Kidney glomerular epithelial cell (primary cell): ENCODE measurements at regions not wholly inside any gene's neighbourhood (a gene's known extent, or its start where the extent isn't known, plus 50 kb on each side); places are given as distances from the start of the nearest gene placed in this dataset.
A peak's percentile ranks its signal among the peaks of the same experiment; 100 is the strongest.
"Not testable (repeated sequence)": the region's sequence is repeated elsewhere in the genome, so short reads cannot be mapped to it uniquely, and the experiment has no call there.

Source experiments
- DNase-seq: peaks from one replicate; lab custom pipeline; 2025; lab: John Stamatoyannopoulos, UW

DNA sequence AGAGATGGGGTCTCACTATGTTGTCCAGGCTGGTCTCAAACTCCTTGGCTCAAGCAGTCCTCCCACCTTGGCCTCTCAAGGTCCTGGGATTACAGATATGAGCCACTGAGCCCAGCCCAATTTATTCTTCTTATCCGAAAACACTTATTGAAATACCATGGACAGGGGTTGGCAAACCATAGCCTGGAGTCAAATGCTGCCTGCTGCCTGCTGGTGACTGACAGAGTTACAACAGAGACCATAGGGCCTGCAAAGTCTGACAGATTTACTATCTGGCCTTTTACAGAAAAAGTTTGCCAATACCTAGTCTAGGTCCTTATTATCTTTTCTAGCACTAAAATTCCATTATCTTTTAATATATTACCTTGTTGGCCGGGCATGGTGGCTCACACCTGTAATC lies 87.1 kb upstream of the ZNF281 start:
- DNase-seq, result no peak

DNA sequence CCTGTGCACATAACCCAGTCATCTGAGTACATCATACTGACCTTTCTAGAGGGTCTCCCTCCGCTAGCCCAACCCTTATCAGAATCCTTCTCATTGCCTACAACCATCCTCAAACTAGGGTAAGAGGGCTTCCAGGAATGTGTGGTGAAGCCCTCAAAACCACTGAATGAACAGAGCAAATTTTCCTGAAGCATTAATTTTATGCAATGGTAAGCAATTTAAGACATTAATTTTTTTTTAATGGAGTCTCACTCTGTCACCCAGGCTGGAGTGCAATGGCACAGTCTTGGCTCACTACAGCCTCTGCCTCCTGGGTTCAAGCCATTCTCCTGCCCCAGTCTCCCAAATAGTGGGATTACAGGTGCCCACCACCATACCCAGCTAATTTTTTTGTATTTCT lies 86.1 kb upstream of the ZNF281 start:
- no peak for DNase-seq

DNA sequence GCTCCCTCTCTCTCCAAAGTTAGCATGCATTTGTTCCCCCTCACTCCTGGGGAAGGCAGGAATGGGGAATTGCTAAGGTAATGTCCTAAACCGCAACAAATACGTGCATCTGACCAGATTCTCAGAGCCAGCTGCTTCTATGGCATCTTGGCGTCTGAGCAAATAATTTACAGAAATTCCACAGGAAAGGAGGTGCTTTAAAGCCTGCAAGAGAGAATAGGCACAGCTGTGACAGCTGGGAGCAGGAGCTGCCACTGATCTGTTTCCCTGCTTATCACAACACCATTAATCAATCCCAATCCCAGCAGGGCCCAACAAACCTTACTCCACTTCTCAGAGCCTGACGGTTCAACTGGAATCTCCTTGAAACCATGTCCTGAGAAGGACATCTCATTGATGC lies 83.5 kb upstream of the ZNF281 start:
- peak; percentile 24 for DNase-seq

DNA sequence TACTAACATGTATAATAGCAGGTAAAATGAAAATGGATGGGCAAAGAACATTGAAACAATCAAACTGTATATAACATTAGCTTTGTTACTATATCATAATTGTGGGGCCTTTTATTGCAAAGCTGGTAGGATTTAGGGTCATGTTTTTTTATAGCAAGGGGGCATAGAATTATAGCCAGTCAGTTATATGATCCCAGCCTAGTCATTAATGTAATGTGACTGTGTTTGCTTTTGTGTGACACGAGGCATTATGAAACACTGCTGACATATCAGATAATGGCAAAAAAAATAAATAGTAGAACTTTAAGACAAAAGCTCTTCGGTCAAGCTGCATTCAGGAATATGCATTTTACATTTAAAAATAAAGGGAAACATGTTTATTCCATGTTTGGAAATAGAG lies 81.3 kb upstream of the ZNF281 start:
- no peak for DNase-seq

DNA sequence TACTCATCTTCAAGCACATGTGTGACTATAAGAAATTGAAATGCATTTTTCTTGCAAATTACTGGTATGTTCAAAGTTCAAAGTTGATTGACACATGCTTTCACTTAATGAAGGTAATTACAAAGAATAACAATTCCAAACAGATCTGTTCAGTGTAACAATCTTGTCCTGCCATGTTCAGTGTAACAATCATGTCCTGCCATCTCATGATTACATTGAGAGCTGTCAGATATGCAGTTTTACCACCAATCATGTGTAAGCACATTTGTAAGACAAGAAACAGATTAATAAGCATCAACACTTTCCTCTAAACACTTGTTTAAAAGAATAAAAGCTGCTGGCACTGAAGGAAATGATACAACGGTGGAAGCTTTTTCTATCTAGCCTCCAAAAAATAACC lies 80.3 kb upstream of the ZNF281 start:
- DNase-seq, result no peak

DNA sequence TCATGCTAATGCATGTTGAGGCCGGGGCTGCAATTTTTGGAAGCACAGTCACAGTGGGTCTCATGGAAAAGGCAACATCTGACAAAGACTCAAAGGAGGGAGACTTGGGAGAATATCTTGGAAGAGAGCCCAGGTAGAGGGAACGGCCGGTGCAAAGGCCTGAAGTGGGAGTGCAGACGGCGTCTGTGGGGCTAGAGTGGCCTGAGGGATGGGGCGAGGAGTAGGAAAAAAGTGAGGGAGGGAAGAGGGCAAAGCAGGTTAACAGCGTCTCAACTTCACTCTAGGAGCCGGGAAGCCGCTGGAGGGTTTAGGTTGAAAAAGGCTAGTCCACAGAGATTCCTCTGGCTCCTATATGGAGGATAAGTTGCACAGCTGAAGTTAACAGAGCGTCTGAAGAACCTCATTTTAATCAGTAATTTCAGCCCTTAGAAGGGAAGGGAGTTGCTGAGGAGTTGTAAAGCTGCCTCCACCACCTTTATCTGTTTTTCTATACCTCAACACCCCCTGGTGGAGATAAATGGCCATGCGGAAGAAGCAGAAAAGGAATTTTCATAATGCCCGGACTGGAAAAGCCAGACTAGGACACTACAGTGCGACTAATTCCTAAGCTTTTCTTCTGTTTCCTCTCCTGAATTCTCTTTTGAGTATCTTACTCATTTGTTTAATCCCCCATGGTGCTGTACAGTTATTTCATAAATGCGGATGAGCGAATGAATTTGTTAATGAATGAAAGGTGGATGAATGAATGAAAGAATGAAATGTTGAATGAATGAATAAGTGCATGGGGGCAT lies 78.7 kb upstream of the ZNF281 start:
- peak; percentile 86 for DNase-seq

DNA sequence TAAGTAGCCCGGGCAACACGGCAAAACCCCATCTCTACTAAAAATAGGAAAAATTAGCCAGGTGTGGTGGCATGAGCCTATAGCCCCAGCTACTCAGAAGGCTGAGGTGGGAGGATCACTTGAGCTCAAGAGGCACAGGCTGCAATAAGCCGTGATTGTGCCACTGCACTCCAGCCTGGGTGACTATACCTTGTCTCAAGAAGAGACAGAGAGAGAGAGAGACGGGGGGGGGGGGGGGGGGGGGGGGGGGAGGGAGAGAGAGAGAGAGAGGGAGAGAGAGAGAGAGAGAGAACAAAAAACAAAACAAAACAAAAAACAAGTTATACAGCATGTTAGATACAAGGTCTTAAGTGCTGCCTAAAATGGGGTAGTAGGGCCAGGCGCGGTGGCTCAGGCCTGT lies 77.8 kb upstream of the ZNF281 start:
- no peak for DNase-seq

DNA sequence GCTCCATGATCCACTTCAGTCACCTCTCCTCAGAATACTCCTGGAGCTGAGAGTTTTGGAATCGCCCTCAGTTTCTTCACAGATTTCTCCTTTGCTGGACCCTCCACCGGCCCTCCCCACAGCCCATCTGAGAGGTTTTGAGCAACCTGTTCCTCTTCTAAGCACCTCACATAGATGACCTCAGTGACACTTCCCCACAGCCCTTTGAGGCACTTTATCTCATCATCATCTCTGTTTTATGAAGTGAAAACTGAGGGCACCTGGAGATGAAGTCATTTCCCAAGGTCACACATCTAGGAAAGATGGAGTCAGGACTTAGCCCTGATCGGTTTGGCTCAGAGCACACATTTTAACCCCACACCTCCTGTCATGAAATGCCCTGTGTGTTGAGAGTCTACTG lies 76.8 kb upstream of the ZNF281 start:
- no peak for DNase-seq

DNA sequence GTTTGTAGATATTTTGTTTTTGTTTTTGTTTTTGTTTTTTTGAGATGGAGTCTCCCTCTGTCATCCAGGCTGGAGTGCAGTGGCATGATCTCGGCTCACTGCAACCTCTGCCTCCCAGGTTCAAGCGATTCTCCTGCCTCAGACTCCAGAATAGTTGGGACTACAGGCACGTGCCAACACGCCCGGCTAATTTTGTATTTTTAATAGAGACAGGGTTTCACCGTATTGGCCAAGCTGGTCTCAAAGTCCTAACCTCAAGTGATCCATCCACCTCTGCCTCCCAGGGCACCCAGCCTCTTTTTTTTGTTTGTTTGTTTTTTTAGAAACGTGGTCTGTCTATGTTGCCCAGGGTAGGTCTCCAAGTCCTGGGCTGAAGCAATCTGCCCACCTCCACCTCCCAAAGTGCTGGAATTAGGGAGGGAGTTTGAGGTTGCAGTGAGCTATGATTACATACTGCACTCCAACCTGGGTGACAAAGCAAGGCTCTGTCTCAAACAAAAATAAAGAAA lies 74.7 kb upstream of the ZNF281 start:
- DNase-seq, result not testable (repeated sequence)

DNA sequence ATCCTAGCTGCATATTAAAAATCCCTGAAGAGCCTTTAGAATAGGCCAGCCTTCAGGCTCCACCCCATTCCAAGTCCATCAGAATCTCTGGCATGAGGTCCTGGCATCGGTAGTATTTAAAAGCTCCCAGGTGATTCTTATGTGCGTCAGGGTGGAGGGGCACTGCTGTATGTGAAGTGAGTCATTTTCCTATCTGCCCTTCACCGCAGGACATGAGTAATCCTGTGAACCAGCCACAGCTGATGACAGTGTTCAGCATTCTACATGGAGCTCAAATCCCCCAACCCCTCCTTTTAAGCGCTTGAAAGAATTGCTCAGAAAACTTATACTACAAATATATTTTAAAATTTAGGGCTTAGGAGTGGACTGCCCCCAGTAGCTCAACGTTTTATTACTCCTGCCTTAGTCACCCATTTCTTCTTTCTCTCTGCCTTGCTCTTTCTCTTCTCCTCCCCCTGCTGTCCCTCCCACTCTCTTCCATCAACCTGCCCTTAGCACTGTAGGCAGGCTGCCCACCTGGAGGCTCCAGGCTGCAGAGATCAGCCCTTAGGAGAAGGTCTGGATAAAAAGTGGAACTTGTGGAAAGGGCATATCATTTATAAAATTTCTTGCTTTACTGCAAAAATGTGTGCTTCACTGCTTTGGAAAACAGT lies 73.8 kb upstream of the ZNF281 start:
- DNase-seq, result peak; percentile 96

DNA sequence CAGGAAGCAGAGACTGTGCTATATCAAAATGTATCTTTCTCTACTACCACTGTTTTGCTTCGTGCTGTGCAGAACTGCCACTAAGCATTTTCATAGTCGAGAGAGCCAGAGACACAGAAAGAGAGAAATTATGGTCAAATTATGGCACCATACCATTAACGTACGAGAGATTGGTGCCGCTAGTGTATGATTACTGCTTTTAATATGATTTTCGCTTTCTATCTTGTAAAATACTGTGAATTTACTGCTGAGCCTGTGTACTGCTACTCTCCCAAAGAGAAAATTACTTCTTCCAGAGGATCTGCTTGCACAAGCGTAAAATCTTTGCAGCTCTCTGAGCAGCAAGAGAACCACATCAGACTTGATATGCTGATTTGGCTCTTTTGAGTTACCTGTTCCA lies 71.1 kb upstream of the ZNF281 start:
- no peak for DNase-seq

DNA sequence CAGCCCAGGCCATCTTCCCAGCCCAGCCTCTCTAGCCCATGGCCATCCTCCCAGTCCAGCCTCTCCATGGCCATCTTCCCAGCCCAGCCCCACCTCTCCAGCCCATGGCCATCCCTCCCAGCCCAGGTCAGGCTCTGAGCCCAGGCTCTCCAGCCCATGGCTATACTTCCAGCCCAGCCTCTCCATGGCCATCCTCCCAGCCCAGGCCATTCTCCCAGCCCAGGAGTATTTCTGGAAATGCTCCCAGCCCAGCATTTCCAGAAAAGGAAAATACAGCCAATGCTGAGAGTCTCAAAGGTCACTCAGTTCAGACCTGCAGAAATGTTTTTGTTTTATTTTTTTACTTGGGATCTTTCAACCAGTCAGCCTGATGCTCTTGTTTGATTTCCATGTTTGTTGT lies 70.0 kb upstream of the ZNF281 start:
- DNase-seq, result no peak

DNA sequence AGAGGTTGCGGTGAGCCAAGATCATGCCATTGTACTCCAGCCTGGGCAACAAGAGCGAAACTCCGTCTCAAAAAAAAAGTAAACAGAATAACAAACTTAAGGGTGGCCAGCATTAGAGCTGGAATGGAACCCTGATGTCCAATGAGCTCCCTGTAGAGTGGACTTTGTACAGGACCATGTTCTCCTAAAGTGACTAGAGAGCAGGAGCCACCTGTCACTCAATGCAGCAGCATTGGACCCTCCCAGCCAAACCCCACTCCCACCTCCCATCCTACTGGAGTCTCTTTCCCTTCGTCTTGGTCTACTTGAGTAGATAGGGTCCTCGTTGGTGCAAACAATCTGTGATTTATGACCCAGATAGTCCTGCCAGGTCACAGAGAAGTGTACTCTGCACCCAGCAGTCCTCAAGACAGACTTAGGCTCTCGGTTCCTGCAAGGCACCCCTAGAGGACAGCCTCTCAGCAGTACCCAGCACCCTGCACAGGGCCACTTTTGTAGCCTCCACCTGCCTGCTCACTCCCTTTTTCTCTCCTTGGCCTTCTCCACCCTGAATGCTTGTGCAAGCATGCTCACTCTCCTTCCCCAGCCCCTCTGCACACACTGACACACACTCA lies 69.2 kb upstream of the ZNF281 start:
- no peak for DNase-seq

DNA sequence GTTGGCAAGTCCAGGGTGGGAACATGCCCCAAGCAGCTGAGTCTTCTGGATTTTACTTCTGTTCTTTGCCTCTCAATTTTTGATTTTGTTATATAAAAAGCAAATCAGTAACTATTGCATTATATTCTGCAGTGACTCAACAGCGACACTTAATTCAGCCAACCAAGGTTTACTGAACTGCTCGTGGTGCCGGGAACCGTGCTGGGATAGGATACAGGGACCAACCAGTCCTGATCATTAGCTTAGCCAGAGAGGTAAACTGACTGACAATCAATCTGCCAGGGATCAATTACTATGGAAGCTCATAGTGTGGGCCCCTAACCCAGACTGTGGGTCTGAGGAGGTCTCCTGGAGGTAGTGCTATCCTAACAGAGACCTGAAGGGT lies 68.4 kb upstream of the ZNF281 start:
- DNase-seq, result no peak

DNA sequence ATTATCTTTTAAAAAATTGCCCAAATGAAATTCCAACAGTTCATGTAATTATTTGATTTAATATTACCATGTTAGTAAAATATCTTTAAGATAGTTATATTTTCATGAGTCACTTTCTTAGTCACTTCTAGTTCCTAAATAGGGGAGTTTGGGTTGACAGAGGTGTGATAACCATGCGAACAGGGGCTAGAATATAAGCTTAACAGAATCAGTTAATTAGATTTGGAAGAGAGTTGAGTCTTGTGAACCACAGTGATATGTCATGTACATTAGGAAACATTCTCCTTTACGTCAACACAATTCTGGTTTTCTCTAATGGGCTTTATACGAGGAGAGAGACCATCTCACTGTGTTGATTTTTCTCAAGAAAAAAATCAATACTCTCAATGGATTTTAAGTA lies 64.8 kb upstream of the ZNF281 start:
- no peak for DNase-seq

DNA sequence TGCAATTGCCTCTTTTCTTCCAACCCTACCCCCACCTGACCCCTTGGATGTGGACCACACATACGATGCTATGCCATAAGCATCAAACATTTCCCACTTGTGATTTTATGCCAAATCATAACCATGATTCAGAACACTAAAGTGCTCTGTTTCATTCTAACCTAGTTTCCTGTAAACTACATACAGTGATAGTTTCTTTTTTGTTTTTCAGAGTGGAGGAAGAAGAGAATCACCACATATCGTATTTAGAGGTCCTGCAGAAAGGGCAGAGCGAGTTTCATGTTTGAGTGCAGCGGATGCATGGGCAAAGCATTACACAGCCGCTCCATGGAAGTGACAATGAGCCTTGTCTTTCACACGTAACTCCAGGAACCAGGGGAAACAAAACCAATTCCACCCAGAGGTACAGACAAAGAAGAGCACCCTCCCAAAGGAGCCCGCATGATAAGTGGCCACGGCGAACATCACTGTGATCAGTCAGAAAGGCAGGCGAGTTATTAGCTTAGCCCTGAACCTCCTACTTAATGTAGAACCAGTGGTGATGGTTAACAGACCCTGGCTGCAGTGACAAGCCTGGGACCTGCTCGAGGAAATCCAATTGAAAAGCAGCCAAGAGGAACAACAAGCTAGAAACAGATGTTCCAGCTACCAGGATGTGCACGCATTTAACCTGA lies 64.0 kb upstream of the ZNF281 start:
- DNase-seq, result no peak

DNA sequence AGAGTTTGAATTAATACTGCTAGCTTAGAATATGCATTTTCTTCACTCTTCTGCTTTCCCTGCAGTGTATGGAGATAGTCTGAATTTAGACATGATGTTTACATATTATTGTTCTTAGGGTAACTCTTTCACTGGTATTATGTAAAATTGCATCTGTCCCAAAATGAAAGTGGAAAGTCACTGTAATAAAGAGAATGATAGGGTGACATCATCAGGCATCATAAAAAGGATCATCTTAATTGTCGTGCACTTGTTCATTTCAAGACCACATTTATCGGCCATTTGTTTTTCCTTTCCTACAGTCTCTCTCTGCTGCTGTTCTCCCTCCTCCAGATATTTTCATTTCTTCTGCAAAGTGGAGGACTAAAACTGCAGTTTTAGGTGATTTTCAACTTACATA lies 61.9 kb upstream of the ZNF281 start:
- no peak for DNase-seq

DNA sequence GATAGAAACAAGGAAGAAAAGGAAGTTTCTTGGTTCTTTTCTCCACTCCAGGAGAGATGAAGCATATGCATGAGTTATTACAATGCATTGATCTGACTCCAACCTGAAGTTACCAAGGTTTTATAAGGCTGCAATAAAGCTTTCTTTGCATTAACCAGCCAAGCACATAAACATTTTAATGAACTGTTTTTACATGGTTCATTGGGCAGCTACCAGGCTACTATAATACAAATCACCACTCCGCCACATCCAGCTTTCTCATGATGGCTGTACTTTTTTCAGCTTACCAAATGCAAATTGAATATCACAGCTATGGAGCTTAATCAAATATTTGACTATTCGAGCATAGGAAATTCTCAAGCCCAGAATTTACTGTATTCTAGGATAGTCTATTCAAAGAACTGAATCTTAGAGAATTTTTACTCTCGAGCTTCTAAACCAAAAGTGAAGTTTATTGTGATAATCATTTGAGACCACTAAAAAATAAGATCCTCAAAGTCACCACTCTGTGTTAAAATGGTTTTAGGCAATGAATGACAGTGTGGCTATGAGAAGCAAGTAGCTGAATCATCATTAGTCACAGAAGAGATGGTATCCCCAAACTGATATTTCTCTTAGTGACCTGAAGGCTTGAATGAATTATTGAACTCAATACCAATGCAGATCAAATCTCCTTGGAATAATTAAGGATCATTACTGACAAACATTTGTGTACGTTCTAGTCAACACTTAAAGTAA lies 58.6 kb upstream of the ZNF281 start:
- DNase-seq, result no peak

DNA sequence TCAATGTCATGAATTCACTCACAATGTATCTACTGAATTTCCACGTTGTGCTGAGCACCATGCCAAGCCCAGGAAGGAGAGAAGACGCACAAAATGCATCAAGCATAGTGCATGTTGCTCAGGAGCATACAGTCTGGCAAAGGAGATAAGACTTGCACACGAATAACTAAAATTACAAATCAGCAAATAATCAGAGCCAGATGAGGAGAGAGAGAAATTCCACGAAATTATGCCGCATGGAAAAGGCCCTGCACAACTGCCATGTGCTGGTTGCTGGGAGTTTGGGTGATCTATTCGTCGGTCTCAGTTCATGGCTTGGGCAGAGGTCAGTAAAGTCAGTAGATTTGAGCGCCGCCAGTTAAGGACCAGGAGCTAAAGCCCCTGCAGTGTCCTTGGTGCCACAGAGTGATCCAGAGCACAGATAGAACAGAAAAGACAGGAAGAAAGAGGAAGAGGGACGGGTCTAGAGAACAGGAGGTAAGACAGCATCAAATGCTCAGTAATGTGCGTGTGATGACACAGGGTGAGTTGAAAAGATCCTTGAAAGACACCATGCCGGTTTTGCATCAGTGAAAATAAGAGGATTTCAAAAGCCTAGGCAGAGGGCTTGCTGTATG lies 55.1 kb upstream of the ZNF281 start:
- no peak for DNase-seq
